ENCODE measurements at regions not wholly inside any gene's neighbourhood (a gene's known extent, or its start where the extent isn't known, plus 50 kb on each side); places are given as distances from the start of the nearest gene placed in this dataset.
A peak's percentile ranks its signal among the peaks of the same experiment; 100 is the strongest.

DNA sequence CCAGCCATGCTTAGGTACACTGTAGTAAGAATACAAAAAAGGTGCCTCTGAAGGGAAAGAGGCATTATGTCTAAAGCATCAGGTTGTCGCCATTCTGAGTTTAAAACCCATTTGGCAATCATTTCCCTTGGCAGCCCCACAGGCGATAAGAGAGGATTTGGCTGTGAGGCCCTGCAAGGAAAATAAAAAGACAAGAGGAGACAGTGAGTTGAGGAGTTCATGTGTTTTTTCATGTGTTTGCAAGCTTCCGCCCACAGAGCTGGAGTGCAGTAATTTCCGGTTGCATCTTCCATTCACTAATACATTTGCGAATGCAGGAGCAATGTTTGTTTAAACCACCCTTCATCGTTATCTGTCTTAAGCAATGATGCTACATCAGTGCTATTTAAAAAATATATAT lies 138.5 kb upstream of the SOX4 start:
- 37% methylated on average over 6 of the region's 6 CpGs for WGBS
- no peaks in the 10 kb centered on the region for H3K4me1 ChIP-seq (ENCODE audit: insufficient read depth)
- no peaks in the 10 kb centered on the region for H3K36me3 ChIP-seq (ENCODE audit: insufficient read depth)
- H3K27ac ChIP-seq (ENCODE audit: low read depth) = no peak overlapping the region
- no peak overlapping the region for H3K4me3 ChIP-seq (ENCODE audit: low read depth, low read length)
- peak; percentile 6 for DNase-seq (ENCODE audit: extremely low spot score)

DNA sequence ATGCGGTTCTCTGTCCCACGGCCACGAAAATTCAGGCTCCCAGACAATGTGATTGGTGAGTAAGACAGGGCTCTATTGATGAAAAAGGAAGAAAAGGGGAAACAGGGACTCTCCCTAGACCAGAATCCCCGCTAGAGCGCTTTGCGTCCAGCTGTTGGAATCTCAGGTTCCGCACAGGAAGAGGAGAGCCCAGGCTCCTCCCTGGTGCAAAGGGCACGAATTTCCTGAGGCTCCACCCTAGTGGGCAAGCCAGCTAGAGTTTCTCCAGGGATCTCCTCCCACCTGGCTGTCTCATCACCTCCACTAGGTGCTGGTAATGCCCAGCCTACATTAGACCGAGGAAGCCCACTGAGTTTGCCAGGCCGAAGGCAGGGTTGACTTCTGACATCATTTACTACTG lies 135.9 kb upstream of the SOX4 start:
- Histone ChIP-seq H3K27ac (ENCODE audit: low read depth) (no peak overlapping the region), H3K4me1 (ENCODE audit: insufficient read depth) (no peaks in the 10 kb centered on the region), H3K36me3 (ENCODE audit: insufficient read depth) (no peaks in the 10 kb centered on the region), H3K4me3 (ENCODE audit: low read depth, low read length) (no peak overlapping the region)
- DNase-seq (ENCODE audit: extremely low spot score) = no peak
- 98% methylated on average over 10 of the region's 10 CpGs for WGBS

DNA sequence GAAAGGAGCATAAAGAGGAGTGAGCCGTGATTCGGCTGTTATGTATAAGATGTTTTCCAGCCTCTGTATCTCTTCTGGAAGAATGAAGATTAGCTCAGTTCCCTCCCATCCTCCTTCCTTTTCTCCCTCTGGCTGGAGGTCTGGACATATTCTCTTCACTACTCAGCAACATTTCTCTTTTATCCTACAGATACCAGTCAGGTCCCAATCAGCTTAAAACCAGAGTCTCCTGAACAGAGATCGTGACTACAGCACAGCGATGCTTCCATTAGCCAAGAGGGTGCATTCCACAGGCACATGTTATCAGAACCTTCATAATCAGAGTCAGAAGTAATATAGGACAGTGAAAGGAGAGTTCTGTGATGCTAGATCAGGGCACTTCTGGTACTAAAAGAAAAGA lies 133.9 kb upstream of the SOX4 start:
- no peaks in the 10 kb centered on the region for H3K36me3 ChIP-seq (ENCODE audit: insufficient read depth)
- H3K27ac ChIP-seq (ENCODE audit: low read depth) = no peak overlapping the region
- DNase-seq (ENCODE audit: extremely low spot score) = no peak
- no peaks in the 10 kb centered on the region for H3K4me1 ChIP-seq (ENCODE audit: insufficient read depth)
- no peak overlapping the region for H3K4me3 ChIP-seq (ENCODE audit: low read depth, low read length)
- WGBS = 53% methylated on average over 4 of the region's 4 CpGs

DNA sequence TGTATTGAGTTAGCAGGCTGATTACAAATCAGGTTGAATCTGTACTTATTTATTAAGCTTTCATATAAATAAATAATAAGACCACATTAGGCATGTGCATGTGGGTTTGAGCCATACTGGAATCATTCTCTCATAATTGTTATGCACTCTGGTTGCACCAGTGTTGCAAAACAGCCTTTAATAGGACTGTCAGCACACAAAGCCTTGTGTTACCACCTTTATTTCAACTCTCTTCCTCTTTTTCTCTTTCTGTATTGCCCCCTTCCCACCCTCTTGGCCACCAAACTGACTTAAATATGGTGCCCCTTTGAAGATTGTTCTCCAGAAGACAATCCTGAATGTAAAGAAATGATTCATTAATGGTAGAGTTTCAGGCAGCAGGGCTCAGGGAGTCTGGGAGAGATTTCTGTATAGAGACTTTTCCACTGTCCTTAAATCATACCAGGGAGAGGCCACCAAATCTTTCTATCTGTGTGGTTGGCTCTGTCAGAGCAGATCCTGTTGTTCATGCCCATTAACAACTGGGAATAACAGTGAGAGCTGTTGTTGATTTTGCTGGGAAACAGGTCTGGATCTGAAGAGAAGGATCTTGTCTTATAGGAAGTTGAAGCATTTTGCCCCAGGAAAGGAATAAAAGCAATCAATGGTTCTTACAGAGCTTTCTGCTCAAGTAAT lies 131.6 kb upstream of the SOX4 start:
- no peaks in the 10 kb centered on the region for H3K4me1 ChIP-seq (ENCODE audit: insufficient read depth)
- H3K4me3 ChIP-seq (ENCODE audit: low read depth, low read length) = no peak overlapping the region
- DNase-seq (ENCODE audit: extremely low spot score) = no peak
- no peak overlapping the region for H3K27ac ChIP-seq (ENCODE audit: low read depth)
- no peaks in the 10 kb centered on the region for H3K36me3 ChIP-seq (ENCODE audit: insufficient read depth)

DNA sequence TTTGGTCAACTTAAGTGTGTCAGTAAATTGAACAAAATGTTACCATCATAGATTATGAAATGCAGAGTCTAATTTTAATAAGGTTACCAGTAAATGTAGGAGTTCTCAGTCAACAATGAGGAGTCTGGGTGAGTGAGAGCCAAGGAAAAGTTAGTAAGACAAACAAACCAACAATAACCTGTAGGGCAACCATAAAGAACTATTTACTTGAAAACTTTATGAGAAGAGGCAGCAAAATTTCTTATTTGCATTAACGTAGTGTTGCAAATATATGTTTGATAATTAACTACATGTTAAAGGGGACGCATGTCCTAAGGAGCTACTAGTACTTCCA lies 131.1 kb upstream of the SOX4 start:
- 93% methylated on average over 2 of the region's 2 CpGs for WGBS
- Histone ChIP-seq H3K36me3 (ENCODE audit: insufficient read depth) (no peaks in the 10 kb centered on the region), H3K27ac (ENCODE audit: low read depth) (no peak overlapping the region), H3K4me1 (ENCODE audit: insufficient read depth) (no peaks in the 10 kb centered on the region), H3K4me3 (ENCODE audit: low read depth, low read length) (no peak overlapping the region)
- no peak for DNase-seq (ENCODE audit: extremely low spot score)

DNA sequence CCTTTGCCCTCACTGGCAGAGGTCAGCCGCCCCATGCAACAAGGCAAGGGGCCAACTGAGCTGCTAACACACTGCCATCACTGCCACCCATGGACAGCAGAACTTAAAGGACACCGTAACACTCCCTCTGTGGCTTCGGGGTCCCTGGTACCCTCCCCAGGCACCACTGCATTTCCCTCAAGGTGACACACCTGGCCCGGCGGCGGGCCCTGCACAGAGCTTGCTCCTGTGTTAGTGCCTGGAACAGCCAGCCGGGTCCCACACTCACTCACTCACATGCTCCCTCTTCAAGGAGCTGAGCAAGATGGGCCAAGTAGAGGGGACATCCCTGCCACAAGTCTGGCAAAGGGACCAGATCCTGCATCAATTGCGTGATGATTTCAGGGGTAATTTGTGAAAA lies 126.5 kb upstream of the SOX4 start:
- 97% methylated on average over 8 of the region's 8 CpGs for WGBS

DNA sequence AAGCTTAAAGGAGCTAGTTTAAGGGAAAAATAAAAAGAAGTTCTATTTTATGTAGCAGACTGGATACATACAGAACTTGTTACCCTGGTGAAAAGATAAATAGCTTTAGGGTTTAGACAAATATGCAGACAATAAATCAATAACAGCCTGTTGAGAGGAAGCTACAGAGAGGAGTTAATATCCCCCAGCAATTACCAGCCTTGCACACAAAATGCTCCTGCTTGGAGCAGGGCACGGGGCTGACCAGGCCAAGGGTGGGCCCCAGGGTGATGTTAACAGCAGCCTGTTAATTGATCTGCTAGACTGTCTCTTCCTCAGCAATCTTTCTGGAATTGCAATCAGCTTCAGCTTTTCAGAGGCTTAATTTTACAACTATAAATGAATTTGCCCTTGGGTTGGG lies 125.1 kb upstream of the SOX4 start:
- 81% methylated on average over 1 of the region's 1 CpG for WGBS
- DNase-seq (ENCODE audit: extremely low spot score) = no peak
- no peak overlapping the region for H3K27ac ChIP-seq (ENCODE audit: low read depth)
- no peaks in the 10 kb centered on the region for H3K36me3 ChIP-seq (ENCODE audit: insufficient read depth)
- no peaks in the 10 kb centered on the region for H3K4me1 ChIP-seq (ENCODE audit: insufficient read depth)
- no peak overlapping the region for H3K4me3 ChIP-seq (ENCODE audit: low read depth, low read length)

More for the DNA sequence above, 126.5 kb upstream of the SOX4 start:
- no peak for DNase-seq (ENCODE audit: extremely low spot score)
- no peaks in the 10 kb centered on the region for H3K4me1 ChIP-seq (ENCODE audit: insufficient read depth)
- H3K36me3 ChIP-seq (ENCODE audit: insufficient read depth) = no peaks in the 10 kb centered on the region
- H3K27ac ChIP-seq (ENCODE audit: low read depth) = no peak overlapping the region
- H3K4me3 ChIP-seq (ENCODE audit: low read depth, low read length) = no peak overlapping the region

DNA sequence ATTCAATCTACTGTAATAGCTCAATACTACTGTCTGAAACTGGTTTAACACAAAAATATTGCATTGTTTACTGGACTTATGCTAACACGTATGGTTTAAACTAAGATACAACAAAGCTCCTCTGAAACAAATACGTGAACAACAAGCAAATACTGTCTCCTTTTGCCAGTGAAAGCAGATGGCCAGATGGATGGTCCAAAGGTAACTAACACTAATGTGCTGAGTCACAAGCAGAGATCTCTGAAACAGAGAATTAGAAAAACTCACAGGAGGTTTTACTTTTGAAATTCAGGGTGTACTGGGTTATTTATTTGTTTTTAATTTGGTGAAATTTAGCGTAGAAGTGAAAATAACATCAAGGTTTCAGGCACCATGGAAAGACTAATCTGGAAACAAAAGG lies 124.3 kb upstream of the SOX4 start:
- Histone ChIP-seq H3K4me1 (ENCODE audit: insufficient read depth) (no peaks in the 10 kb centered on the region), H3K36me3 (ENCODE audit: insufficient read depth) (no peaks in the 10 kb centered on the region), H3K4me3 (ENCODE audit: low read depth, low read length) (no peak overlapping the region), H3K27ac (ENCODE audit: low read depth) (no peak overlapping the region)
- WGBS = 89% methylated on average over 3 of the region's 3 CpGs
- DNase-seq (ENCODE audit: extremely low spot score) = no peak

DNA sequence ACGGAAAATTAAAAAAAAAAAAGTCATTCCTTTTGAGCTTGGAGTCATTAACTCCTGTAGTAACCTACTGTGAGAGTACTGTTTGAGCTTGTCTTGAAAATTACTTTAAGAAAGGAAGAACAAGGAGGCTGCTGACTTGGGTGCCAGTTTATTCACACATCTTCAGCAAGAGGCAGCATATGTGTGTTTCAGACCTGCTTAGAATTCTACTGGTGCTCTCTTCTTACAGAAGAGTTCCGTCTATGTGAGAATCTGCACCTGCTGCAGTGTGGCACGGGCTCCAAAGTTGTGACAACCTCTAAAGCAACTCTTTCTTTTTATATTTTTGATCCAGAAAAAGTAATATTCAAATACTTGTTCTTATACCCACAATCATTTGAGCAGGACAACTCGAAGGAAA lies 117.4 kb upstream of the SOX4 start:
- Histone ChIP-seq H3K4me3 (ENCODE audit: low read depth, low read length) (no peak overlapping the region), H3K36me3 (ENCODE audit: insufficient read depth) (no peaks in the 10 kb centered on the region), H3K4me1 (ENCODE audit: insufficient read depth) (no peaks in the 10 kb centered on the region), H3K27ac (ENCODE audit: low read depth) (no peak overlapping the region)
- no peak for DNase-seq (ENCODE audit: extremely low spot score)
- WGBS = 83% methylated on average over 4 of the region's 4 CpGs

DNA sequence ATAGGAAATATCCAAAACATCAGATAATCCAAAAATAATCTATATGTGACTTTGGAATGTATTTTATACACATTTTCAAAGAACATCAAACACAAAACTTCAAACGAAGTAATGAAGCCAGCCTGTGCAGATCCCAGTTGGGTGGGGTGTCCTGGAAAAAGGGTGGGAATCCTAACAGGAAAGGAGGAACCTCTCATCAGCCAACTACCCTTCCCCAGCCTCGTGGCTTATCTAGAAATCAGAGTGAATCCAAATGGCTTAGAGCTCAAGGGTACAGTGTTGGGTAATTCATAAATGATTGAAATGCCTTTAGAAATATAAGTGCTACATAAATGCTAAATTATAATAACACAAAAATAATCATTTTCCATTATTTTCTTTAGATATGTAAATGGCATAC lies 115.1 kb upstream of the SOX4 start:
- Histone ChIP-seq H3K36me3 (ENCODE audit: insufficient read depth) (no peaks in the 10 kb centered on the region), H3K4me1 (ENCODE audit: insufficient read depth) (no peaks in the 10 kb centered on the region), H3K4me3 (ENCODE audit: low read depth, low read length) (no peak overlapping the region), H3K27ac (ENCODE audit: low read depth) (no peak overlapping the region)
- WGBS = 52% methylated on average over 2 of the region's 2 CpGs
- DNase-seq (ENCODE audit: extremely low spot score) = no peak

DNA sequence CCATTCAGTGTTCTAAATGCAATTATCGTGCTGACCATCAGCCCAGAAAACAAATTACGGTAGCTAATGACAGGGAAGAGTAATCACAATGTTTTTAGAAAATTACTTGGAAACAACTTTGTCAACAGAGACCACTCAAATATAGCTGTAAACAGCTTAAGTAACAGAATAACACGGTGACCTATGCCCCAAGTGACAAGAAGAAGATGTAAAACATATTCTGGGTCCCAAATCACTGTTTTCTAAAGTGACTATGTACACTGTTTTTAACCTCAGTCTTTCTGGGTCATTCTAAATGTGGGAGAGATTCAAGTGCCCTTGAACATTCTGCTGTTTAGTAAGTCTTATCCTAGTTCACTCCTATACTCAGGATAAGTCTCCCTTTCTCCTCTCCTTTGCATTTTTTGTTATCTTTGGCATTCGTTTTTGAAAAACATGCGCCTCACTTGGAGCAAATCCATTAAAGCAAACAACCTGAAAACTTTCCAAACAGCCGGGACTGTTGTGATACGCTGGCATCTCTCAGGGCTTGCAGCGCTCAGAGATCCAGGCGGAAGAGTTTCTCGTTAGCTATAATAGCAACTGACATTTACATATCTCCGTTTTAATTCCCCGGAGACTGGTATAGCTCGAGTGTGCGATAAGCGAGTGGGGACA lies 114.5 kb upstream of the SOX4 start:
- Histone ChIP-seq H3K4me1 (ENCODE audit: insufficient read depth) (no peaks in the 10 kb centered on the region), H3K4me3 (ENCODE audit: low read depth, low read length) (no peak overlapping the region), H3K27ac (ENCODE audit: low read depth) (no peak overlapping the region), H3K36me3 (ENCODE audit: insufficient read depth) (no peaks in the 10 kb centered on the region)
- DNase-seq (ENCODE audit: extremely low spot score) = peak; percentile 67
- 31% methylated on average over 15 of the region's 15 CpGs for WGBS

DNA sequence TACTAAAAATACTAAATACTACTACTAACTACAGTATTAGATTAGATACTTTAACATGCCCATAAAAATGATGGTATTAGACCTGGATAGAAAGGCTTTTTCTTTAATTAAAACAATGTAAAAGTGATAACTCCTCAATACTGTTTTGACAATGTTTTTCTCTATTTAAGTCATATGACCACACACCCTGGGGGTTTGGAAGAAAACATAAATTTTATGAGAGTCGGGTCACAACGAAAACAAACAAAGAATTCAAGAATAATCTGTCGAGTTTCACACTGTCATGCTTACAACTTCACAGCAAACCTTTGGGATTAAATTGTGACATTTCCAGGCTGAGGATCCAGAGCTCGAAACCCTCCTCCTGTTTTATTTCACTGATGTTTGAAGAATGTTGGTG lies 107.4 kb upstream of the SOX4 start:
- Histone ChIP-seq H3K4me3 (ENCODE audit: low read depth, low read length) (no peak overlapping the region), H3K36me3 (ENCODE audit: insufficient read depth) (no peaks in the 10 kb centered on the region), H3K27ac (ENCODE audit: low read depth) (no peak overlapping the region), H3K4me1 (ENCODE audit: insufficient read depth) (no peaks in the 10 kb centered on the region)
- WGBS = 52% methylated on average over 4 of the region's 4 CpGs
- no peak for DNase-seq (ENCODE audit: extremely low spot score)

DNA sequence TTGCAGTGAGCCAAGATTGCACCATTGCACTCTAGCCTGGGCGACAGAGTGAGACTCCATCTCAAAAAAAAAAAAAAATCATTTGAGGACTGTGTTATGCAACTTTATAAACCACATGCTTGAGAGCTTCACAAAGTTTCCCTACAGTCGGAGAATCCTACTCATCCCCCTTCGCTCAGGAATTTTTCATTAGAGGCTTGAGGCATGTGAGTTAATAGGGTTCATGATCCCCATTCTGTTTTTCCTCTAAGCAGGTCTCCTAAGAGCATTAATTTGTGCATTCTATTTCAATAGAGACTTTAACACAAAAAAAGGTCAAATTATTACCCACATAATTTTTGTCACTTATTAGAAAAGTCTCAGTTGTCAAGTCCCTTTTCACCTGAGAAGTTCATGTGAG lies 103.7 kb upstream of the SOX4 start:
- no peak for DNase-seq (ENCODE audit: extremely low spot score)
- no peak overlapping the region for H3K27ac ChIP-seq (ENCODE audit: low read depth)
- no peaks in the 10 kb centered on the region for H3K36me3 ChIP-seq (ENCODE audit: insufficient read depth)
- no peaks in the 10 kb centered on the region for H3K4me1 ChIP-seq (ENCODE audit: insufficient read depth)
- no peak overlapping the region for H3K4me3 ChIP-seq (ENCODE audit: low read depth, low read length)
- WGBS = 89% methylated on average over 3 of the region's 3 CpGs

DNA sequence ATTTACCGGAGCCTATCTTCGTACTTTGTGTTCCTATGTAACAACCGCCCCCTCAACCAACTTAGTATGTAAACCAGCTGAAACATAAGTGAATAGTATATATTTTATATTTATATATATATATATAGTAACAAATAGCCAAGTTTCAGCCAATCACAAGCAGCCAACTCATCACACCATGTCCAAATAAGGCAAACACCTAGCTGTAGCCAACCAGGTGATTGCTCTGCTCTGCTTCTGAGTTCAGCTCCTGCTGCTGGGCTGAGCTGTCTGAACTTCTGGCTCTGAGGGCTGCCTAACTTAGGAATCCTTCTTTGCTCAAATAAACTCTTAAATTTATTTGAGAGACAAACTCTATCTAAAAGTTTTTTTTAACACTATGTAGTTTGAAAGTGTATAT lies 101.6 kb upstream of the SOX4 start:
- Histone ChIP-seq H3K36me3 (ENCODE audit: insufficient read depth) (no peaks in the 10 kb centered on the region), H3K4me1 (ENCODE audit: insufficient read depth) (no peaks in the 10 kb centered on the region), H3K27ac (ENCODE audit: low read depth) (no peak overlapping the region), H3K4me3 (ENCODE audit: low read depth, low read length) (no peak overlapping the region)
- WGBS = 97% methylated on average over 3 of the region's 3 CpGs
- DNase-seq (ENCODE audit: extremely low spot score) = no peak

DNA sequence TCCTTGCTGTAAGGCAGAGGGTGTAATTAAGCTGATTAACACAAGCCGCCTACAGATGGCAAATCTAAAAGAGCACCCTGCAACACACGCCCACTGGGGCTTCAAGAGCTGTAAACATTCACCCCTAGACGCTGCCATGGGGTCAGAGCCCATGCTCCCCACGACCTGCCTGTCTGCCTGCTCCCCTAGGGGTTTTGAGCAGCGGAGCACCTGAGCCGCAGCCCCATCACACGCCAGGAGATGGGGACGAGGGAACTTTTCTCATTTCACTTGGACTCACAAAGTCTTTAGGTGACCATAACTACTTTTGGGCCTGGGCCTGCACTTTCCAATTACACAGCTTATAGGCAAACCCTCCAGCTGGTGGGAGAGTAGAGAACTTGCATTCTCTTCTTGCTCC lies 99.0 kb upstream of the SOX4 start:
- Histone ChIP-seq H3K4me3 (ENCODE audit: low read depth, low read length) (no peak overlapping the region), H3K36me3 (ENCODE audit: insufficient read depth) (no peaks in the 10 kb centered on the region), H3K4me1 (ENCODE audit: insufficient read depth) (no peaks in the 10 kb centered on the region), H3K27ac (ENCODE audit: low read depth) (no peak overlapping the region)
- no peak for DNase-seq (ENCODE audit: extremely low spot score)
- WGBS = 91% methylated on average over 8 of the region's 8 CpGs

All from urinary bladder (tissue), 3 donors.